ENCODE measurements at regions not wholly inside any gene's neighbourhood (a gene's known extent, or its start where the extent isn't known, plus 50 kb on each side); places are given as distances from the start of the nearest gene placed in this dataset.

- DNase-seq: no peak
- Histone ChIP-seq H3K27me3 (no peaks in the 10 kb centered on the region), H3K4me3 (no peak overlapping the region), H3K27ac (no peak overlapping the region), H3K36me3 (no peaks in the 10 kb centered on the region), H3K9me3 (no peaks in the 10 kb centered on the region), H3K4me1 (no peaks in the 10 kb centered on the region)
- ATAC-seq: no peak
- intact Hi-C loops (cut with DNase I): no loop called here
- TF ChIP-seq POLR2A (IDR thresholded peaks at IDR 0.05) (no peak), CTCF (IDR thresholded peaks at IDR 0.05) (no peak)
- WGBS, 4 donors: 60 to 70% (median 65%) methylated on average over 1 of the region's 1 CpG
These were observed 981.7 kb downstream of the NR2F1-AS1 start for GRCh38 chr5:92599217-92599810.

GRCh38 chr5:92594031-92594430 lies 987.0 kb downstream of the NR2F1-AS1 start:
- H3K4me1 ChIP-seq: no peaks in the 10 kb centered on the region
- ATAC-seq: no peak
- intact Hi-C loops (cut with DNase I): no loop called here
- no peaks in the 10 kb centered on the region for H3K36me3 ChIP-seq
- DNase-seq: no peak
- no peaks in the 10 kb centered on the region for H3K27me3 ChIP-seq
- TF ChIP-seq POLR2A (IDR thresholded peaks at IDR 0.05): no peak
- TF ChIP-seq CTCF (IDR thresholded peaks at IDR 0.05): no peak
- H3K27ac ChIP-seq: no peak overlapping the region
- H3K9me3 ChIP-seq: no peaks in the 10 kb centered on the region
- H3K4me3 ChIP-seq: no peak overlapping the region

- no peak for TF ChIP-seq CTCF (IDR thresholded peaks at IDR 0.05)
- TF ChIP-seq POLR2A (IDR thresholded peaks at IDR 0.05): no peak
- no peak for ATAC-seq
- intact Hi-C loops (cut with DNase I): no loop called here
- H3K4me3 ChIP-seq: no peak overlapping the region
- peaks cover 0 to 3% (median 0%) of the 10 kb centered on the region in 12 donors for H3K9me3 ChIP-seq
- WGBS, 4 donors: 59 to 62% (median 60%) methylated on average over 1 of the region's 1 CpG
- H3K36me3 ChIP-seq: no peaks in the 10 kb centered on the region
- no peaks in the 10 kb centered on the region for H3K4me1 ChIP-seq
- no peak for DNase-seq
- no peaks in the 10 kb centered on the region for H3K27me3 ChIP-seq
- H3K27ac ChIP-seq: no peak overlapping the region
These were observed 992.1 kb downstream of the NR2F1-AS1 start for GRCh38 chr5:92588876-92589275.

- TF ChIP-seq POLR2A (IDR thresholded peaks at IDR 0.05) (no peak), CTCF (IDR thresholded peaks at IDR 0.05) (no peak)
- H3K4me3 ChIP-seq: no peak overlapping the region
- no peak for DNase-seq
- no peaks in the 10 kb centered on the region for H3K27me3 ChIP-seq
- no peak overlapping the region for H3K27ac ChIP-seq
- intact Hi-C loops (cut with DNase I): no loop called here
- H3K9me3 ChIP-seq: peaks cover 0 to 4% (median 0%) of the 10 kb centered on the region in 12 donors
- ATAC-seq: no peak
- WGBS, 4 donors: 77 to 88% (median 85%) methylated on average over 3 of the region's 3 CpGs
- H3K4me1 ChIP-seq: no peaks in the 10 kb centered on the region
- H3K36me3 ChIP-seq: no peaks in the 10 kb centered on the region
These were observed 999.3 kb downstream of the NR2F1-AS1 start for GRCh38 chr5:92581690-92582089.

All from heart left ventricle (tissue), 16 donors.